Lower lobe of right lung (tissue), 2 donors: ENCODE measurements at regions not wholly inside any gene's neighbourhood (a gene's known extent, or its start where the extent isn't known, plus 50 kb on each side); places are given as distances from the start of the nearest gene placed in this dataset.

Source experiments
- ATAC-seq, 2 donors: fragments of 200-7000 bp; cut with Tn5 transposase; one replicate each; pipeline ENCODE4 v1.9.1; 2020 to 2022; ENCODE audit warnings: mild to moderate bottlenecking in 2 of 2, moderate library complexity in 2 of 2
- DNase-seq: peaks from one replicate; pipeline ENCODE4 v3.0.0-alpha.2; 2020
- H3K27ac ChIP-seq: fragments of 200-600 bp; one replicate; pipeline ENCODE4 v1.8.0; 2022
- H3K27me3 ChIP-seq: fragments of 200-600 bp; one replicate; pipeline ENCODE4 v1.8.0; 2022; ENCODE audit warnings: low read depth
- H3K36me3 ChIP-seq: fragments of 200-600 bp; one replicate; pipeline ENCODE4 v1.8.0; 2022; ENCODE audit warnings: mild to moderate bottlenecking
- H3K4me1 ChIP-seq: fragments of 200-600 bp; one replicate; pipeline ENCODE4 v1.8.0; 2022
- H3K4me3 ChIP-seq: fragments of 200-600 bp; one replicate; pipeline ENCODE4 v1.8.0; 2022; ENCODE audit warnings: mild to moderate bottlenecking
- H3K9me3 ChIP-seq: fragments of 200-600 bp; one replicate; pipeline ENCODE4 v1.8.0; 2022
- intact Hi-C: fragments of 100-400 bp; cut with DNase I; formaldehyde crosslinking; loops from one replicate; pipeline ENCODE4 v1.11.0; 2022
- TF ChIP-seq, protein P1 (sequence below): fragments of 200-600 bp; IDR thresholded peaks from one replicate; pipeline ENCODE4 v1.8.0; 2022; ENCODE audit warnings: antibody characterized with exemption, mild to moderate bottlenecking
- donor health status: DM: no; HTN: yes; CAD: no; lungs with severe emphysema.

DNA sequence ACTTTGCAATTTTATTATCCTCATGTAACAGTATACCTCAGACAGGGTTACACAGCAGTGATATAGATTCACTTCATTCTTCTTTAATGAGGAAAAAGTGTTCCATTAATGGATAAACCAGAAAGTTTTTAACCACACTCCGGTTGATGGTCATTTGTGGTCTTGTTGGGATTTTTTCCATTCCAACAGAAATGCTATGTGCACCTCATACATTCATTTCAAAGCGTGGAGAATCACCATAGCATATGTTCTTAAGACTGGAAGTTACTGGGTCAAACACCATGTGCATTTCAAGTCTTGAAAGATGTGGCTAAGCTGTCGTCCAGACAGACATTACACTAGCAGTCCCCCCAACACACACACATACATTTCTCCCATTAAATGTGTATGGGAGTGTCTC, 245.8 kb upstream of the CDH5 start:
- H3K27me3 ChIP-seq: peaks cover 3% of the 10 kb centered on the region
- DNase-seq (no peak), ATAC-seq (no peak)
- H3K36me3 ChIP-seq: no peaks in the 10 kb centered on the region
- H3K4me1 ChIP-seq: no peaks in the 10 kb centered on the region
- TF ChIP-seq, protein P1, sequence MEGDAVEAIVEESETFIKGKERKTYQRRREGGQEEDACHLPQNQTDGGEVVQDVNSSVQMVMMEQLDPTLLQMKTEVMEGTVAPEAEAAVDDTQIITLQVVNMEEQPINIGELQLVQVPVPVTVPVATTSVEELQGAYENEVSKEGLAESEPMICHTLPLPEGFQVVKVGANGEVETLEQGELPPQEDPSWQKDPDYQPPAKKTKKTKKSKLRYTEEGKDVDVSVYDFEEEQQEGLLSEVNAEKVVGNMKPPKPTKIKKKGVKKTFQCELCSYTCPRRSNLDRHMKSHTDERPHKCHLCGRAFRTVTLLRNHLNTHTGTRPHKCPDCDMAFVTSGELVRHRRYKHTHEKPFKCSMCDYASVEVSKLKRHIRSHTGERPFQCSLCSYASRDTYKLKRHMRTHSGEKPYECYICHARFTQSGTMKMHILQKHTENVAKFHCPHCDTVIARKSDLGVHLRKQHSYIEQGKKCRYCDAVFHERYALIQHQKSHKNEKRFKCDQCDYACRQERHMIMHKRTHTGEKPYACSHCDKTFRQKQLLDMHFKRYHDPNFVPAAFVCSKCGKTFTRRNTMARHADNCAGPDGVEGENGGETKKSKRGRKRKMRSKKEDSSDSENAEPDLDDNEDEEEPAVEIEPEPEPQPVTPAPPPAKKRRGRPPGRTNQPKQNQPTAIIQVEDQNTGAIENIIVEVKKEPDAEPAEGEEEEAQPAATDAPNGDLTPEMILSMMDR: no peak
- intact Hi-C loops: no loop called here
- H3K4me3 ChIP-seq: no peak overlapping the region
- no peaks in the 10 kb centered on the region for H3K9me3 ChIP-seq
- H3K27ac ChIP-seq: no peak overlapping the region

DNA sequence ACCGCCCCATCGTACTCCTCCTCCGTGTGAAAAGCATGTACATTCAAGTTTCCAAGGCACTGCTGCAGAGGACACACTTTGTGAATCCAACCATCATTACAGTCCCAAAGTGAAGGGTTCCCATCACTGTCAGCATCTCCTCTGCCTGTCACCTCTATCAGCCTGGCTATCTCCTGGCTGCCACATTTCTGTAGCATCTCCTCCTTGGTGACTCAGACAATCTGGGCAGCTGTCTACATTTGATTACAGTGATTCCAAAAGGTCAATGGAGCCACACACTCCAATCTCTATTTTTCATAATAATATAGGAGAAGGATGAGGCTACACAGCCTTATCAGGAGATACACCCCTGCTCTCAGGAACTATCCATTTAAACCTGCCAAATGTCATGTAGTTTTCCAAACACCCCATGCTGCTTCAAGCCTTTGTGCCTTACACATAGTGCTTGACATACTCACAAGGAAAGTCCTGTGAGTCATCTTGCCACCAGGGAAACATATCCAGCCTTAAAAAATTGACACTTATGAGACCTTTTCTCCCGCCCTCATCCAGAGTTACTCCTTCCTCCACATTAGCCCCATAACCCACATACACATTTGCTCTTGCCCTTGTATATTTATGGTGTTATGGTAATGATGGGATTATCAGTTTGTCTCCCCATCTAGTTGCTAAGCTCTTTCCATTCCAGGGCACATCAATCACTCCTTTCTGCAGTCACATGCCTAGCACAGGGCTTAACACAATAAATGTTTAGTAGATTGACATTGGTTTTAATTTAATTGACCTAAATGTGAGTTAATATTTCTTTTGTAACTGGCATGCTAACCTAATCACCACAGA, 250.1 kb upstream of the CDH5 start:
- ATAC-seq: no peak
- intact Hi-C loops: no loop called here
- TF ChIP-seq, protein P1: no peak
- H3K4me1 ChIP-seq: no peaks in the 10 kb centered on the region
- no peaks in the 10 kb centered on the region for H3K36me3 ChIP-seq
- H3K27me3 ChIP-seq: no peaks in the 10 kb centered on the region
- no peak for DNase-seq
- no peak overlapping the region for H3K27ac ChIP-seq
- no peaks in the 10 kb centered on the region for H3K9me3 ChIP-seq
- H3K4me3 ChIP-seq: no peak overlapping the region

DNA sequence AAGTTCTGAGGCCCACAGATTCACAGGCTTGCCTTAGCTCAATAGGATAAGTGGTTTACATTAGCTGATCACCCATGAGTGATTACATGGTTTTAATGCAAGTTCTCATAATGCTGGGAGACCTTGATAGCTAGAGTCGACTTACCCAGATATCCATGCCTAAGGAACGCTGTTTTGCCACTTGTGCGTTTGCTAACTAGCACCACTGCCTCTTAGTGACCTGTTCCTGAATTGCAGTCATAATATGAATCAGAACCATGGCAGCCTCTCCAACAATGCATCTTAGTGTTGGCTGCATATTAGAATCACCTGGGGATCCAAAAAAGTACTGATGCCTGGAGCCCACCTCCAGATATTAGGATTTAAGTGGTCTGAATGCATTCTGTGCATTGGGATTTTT, 251.1 kb upstream of the CDH5 start:
- Histone ChIP-seq H3K9me3 (no peaks in the 10 kb centered on the region), H3K4me1 (no peaks in the 10 kb centered on the region), H3K27me3 (no peaks in the 10 kb centered on the region), H3K4me3 (no peak overlapping the region), H3K36me3 (no peaks in the 10 kb centered on the region), H3K27ac (no peak overlapping the region)
- DNase-seq: no peak
- ATAC-seq: no peak
- TF ChIP-seq, protein P1: no peak
- intact Hi-C loops: no loop called here

DNA sequence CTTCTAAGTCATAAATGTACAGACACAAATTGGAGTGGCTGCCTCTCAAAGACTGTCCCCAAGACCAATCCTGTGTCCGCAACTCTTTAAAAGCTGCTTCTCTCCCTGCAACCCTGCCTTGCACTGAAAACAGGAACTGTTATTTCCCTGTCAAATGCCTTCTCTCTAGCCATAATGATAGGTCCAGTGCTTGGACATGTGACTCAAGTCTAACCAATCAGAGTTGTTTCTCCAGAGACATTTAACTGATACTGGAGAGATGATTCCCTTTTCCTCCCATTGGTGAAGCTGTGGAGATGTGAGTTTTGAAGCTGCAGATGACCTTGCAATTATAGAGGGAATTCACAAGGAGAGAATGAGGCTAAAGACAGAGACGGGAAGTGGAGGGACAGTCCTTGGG, 253.3 kb upstream of the CDH5 start:
- TF ChIP-seq, protein P1: no peak
- no peak overlapping the region for H3K27ac ChIP-seq
- intact Hi-C loops: no loop called here
- H3K9me3 ChIP-seq: no peaks in the 10 kb centered on the region
- no peak for DNase-seq
- H3K4me1 ChIP-seq: no peaks in the 10 kb centered on the region
- H3K4me3 ChIP-seq: no peak overlapping the region
- no peak for ATAC-seq
- no peaks in the 10 kb centered on the region for H3K27me3 ChIP-seq
- H3K36me3 ChIP-seq: no peaks in the 10 kb centered on the region

DNA sequence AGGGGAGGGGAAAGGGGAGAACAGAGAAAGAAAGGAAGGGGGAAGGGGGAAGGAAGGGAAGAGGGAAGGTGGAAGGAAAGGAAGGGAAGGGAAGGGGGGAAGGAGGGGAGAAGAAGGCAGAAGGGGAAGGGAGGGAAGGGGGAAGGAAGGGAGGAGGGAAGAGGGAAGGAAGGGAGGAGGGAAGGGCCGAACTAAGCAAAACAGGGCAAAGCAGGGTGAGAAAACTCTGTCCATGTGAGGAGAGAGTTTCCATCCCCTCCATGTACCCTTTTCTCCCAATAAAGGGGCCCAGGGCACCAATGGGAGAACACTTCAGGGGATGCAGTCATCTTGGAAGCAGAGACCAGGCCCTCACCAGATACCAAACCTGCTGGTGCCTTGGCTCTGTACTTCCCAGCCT, 256.8 kb upstream of the CDH5 start:
- H3K4me1 ChIP-seq: no peaks in the 10 kb centered on the region
- H3K36me3 ChIP-seq: no peaks in the 10 kb centered on the region
- ATAC-seq (no peak), DNase-seq (no peak)
- intact Hi-C loops: no loop called here
- H3K9me3 ChIP-seq: no peaks in the 10 kb centered on the region
- no peaks in the 10 kb centered on the region for H3K27me3 ChIP-seq
- TF ChIP-seq, protein P1: no peak
- H3K27ac ChIP-seq: no peak overlapping the region
- H3K4me3 ChIP-seq: no peak overlapping the region
